ENCODE measurements at regions not wholly inside any gene's neighbourhood (a gene's known extent, or its start where the extent isn't known, plus 50 kb on each side); places are given as distances from the start of the nearest gene placed in this dataset.

DNA sequence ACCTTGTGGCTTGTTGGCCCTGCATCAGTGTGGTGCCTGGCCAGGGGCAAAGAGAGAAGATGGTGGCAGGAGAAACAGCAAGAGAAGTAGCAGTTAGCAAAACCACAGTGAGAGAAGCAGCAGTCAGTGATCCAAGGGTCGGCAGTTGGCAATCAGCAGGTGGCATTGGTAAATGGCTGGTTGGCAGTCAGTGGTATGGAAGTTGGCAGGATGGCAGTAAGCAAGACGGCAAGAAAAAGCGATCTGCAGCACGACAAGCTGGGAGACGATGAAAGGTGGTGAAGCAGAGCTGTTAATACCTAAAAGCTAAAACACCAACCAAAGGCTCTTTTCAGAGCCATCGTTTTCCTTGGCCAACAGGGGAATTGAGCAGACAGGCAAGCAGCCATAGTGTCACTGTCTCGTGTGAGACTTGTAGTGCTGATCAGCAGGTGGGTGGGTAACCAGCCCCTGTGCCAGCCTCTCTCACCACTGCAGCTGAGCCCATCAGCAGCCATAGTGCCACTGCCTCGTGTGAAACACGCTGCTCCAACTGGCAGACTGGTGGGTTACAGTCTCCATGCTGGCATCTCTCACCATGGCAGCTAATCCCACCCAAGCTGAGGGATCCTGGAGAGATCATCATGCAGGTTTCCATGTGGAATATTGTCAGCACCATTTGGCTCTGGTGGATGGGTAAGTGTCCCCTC, 2078.4 kb downstream of the PCDH7 start:
- ChIA-PET CTCF (no interaction called here), POLR2A (no interaction called here), RAD21 (ENCODE audit: low non-redundant PET in 1 of 2, low total read pairs in 2 of 2, uncharacterized antibody in 2 of 2, unreplicated experiment in 2 of 2) (no interaction called here)
- no peak for DNase-seq (ENCODE audit: low read depth, low spot score)
- Histone ChIP-seq H3K9me3 (ENCODE audit: control insufficient read depth in 1 of 2, insufficient read depth in 1 of 2, low read depth in 1 of 2, low read length in 2 of 2) (no peaks in the 10 kb centered on the region), H4K20me1 (ENCODE audit: insufficient read depth) (no peaks in the 10 kb centered on the region), H3K27ac (ENCODE audit: low read depth, low read length) (no peak overlapping the region), H3K9me2 (ENCODE audit: insufficient read depth) (no peaks in the 10 kb centered on the region), H3K9ac (ENCODE audit: low read length) (no peak overlapping the region), H3K79me2 (ENCODE audit: insufficient read depth, low read length) (no peaks in the 10 kb centered on the region), H3K4me3 (replicated peaks in 1 of 2; ENCODE audit: low read depth in 1 of 2, low read length in 2 of 2) (no peak overlapping the region), H3K4me2 (ENCODE audit: low read length) (no peak overlapping the region), H3K36me3 (ENCODE audit: control insufficient read depth in 1 of 2, insufficient read depth in 2 of 2, low read length in 2 of 2) (no peaks in the 10 kb centered on the region), H3K27me3 (ENCODE audit: insufficient read depth, low read length) (no peaks in the 10 kb centered on the region), H2AFZ (ENCODE audit: low read depth, low read length, poor library complexity, severe bottlenecking) (no peak overlapping the region), H3K4me1 (ENCODE audit: control insufficient read depth in 1 of 2, insufficient read depth in 2 of 2, low read length in 2 of 2) (no peaks in the 10 kb centered on the region)
- no peak for ATAC-seq
- BruUV-seq (replicated peaks), result no TSS peak
- TF ChIP-seq YY1 (IDR thresholded peaks at IDR 0.05; ENCODE audit: extremely low read depth, insufficient replicate concordance, low read depth, low read length) (no peak), ELF1 (IDR thresholded peaks at IDR 0.05; ENCODE audit: borderline replicate concordance, low read depth) (no peak), SRF (IDR thresholded peaks at IDR 0.05; ENCODE audit: low read depth) (no peak), CEBPB (IDR thresholded peaks at IDR 0.05; ENCODE audit: low read depth) (no peak), CBX3 (IDR thresholded peaks at IDR 0.05; ENCODE audit: low read depth) (no peak), RAD21 (IDR thresholded peaks at IDR 0.05; ENCODE audit: low read depth) (no peak), POLR2AphosphoS5 (IDR thresholded peaks at IDR 0.05; ENCODE audit: low read depth, low read length) (no peak), SP1 (IDR thresholded peaks at IDR 0.05; ENCODE audit: low read depth) (no peak), EZH2 (IDR thresholded peaks at IDR 0.05) (no peak), TCF7L2 (IDR thresholded peaks at IDR 0.05; ENCODE audit: borderline replicate concordance, extremely low read depth, insufficient read depth, insufficient read length) (no peak), ZNF274 (IDR thresholded peaks at IDR 0.05; ENCODE audit: low read depth, low read length) (no peak), JUND (IDR thresholded peaks at IDR 0.05) (no peak), SIN3A (IDR thresholded peaks at IDR 0.05; ENCODE audit: low read depth) (no peak), POLR2A (IDR thresholded peaks at IDR 0.05; ENCODE audit: borderline replicate concordance, extremely low read depth, insufficient read depth, insufficient read length) (no peak)
- TF ChIP-seq, protein P1, sequence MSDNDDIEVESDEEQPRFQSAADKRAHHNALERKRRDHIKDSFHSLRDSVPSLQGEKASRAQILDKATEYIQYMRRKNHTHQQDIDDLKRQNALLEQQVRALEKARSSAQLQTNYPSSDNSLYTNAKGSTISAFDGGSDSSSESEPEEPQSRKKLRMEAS (IDR thresholded peaks at IDR 0.05), result no peak
- TF ChIP-seq, protein P2, sequence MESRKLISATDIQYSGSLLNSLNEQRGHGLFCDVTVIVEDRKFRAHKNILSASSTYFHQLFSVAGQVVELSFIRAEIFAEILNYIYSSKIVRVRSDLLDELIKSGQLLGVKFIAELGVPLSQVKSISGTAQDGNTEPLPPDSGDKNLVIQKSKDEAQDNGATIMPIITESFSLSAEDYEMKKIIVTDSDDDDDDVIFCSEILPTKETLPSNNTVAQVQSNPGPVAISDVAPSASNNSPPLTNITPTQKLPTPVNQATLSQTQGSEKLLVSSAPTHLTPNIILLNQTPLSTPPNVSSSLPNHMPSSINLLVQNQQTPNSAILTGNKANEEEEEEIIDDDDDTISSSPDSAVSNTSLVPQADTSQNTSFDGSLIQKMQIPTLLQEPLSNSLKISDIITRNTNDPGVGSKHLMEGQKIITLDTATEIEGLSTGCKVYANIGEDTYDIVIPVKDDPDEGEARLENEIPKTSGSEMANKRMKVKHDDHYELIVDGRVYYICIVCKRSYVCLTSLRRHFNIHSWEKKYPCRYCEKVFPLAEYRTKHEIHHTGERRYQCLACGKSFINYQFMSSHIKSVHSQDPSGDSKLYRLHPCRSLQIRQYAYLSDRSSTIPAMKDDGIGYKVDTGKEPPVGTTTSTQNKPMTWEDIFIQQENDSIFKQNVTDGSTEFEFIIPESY (IDR thresholded peaks at IDR 0.05; ENCODE audit: extremely low read depth, insufficient replicate concordance, low read length), result no peak
- intact Hi-C loops (cut with micrococcal nuclease), result no loop called here

Data from HCT116 (cell line).